ENCODE measurements at regions not wholly inside any gene's neighbourhood (a gene's known extent, or its start where the extent isn't known, plus 50 kb on each side); places are given as distances from the start of the nearest gene placed in this dataset.

GRCh38 chr5:1963358-1963757 lies 80.6 kb upstream of the IRX4 start:
- TF ChIP-seq POLR2AphosphoS5 (IDR thresholded peaks at IDR 0.05) = no peak
- TF ChIP-seq CTCF (IDR thresholded peaks at IDR 0.05) = no peak
- no peak for TF ChIP-seq EP300 (IDR thresholded peaks at IDR 0.05)
